Liver (tissue), 3 donors: ENCODE measurements at regions not wholly inside any gene's neighbourhood (a gene's known extent, or its start where the extent isn't known, plus 50 kb on each side); places are given as distances from the start of the nearest gene placed in this dataset.

ENCODE experiments used
- ATF3 ChIP-seq: IDR thresholded peaks from 2 replicates; pipeline ENCODE4 v1.6.1; 2016; ENCODE audit warnings: antibody characterized with exemption
- CTCF ChIP-seq: fragments of 150-350 bp; IDR thresholded peaks from 2 replicates; pipeline ENCODE4 v1.5.1; 2017; ENCODE audit warnings: improper control_type of control experiment, low read depth, low read length; ENCODE audit not compliant: missing input control
- GABPA ChIP-seq, 2 donors: IDR thresholded peaks in 1 of 2; conservative IDR thresholded peaks in 1 of 2; 2 replicates each; pipeline ENCODE4 v1.6.1; 2016; ENCODE audit warnings: antibody characterized with exemption in 2 of 2, mild to moderate bottlenecking in 1 of 2, moderate library complexity in 1 of 2
- HNF4G ChIP-seq: IDR thresholded peaks from 2 replicates; pipeline ENCODE4 v1.6.1; 2016; ENCODE audit warnings: antibody characterized with exemption
- MAX ChIP-seq: IDR thresholded peaks from 2 replicates; pipeline ENCODE4 v1.6.1; 2016; ENCODE audit warnings: antibody characterized with exemption
- REST ChIP-seq: IDR thresholded peaks from 2 replicates; pipeline ENCODE4 v1.6.1; 2016; ENCODE audit warnings: antibody characterized with exemption, mild to moderate bottlenecking
- RXRA ChIP-seq, 2 donors: IDR thresholded peaks; 2 replicates each; pipeline ENCODE4 v1.6.1; 2017 to 2018; ENCODE audit warnings: antibody characterized with exemption in 2 of 2, mild to moderate bottlenecking in 1 of 2
- SP1 ChIP-seq: IDR thresholded peaks from 2 replicates; pipeline ENCODE4 v1.6.1; 2018; ENCODE audit warnings: antibody characterized with exemption, mild to moderate bottlenecking
- TAF1 ChIP-seq: conservative IDR thresholded peaks from 2 replicates; pipeline ENCODE4 v1.6.1; 2016; ENCODE audit warnings: antibody characterized with exemption, mild to moderate bottlenecking
- YY1 ChIP-seq: IDR thresholded peaks from 2 replicates; pipeline ENCODE4 v1.6.1; 2016; ENCODE audit warnings: antibody characterized with exemption, mild to moderate bottlenecking
- donor health status: healthy.
- donor health status: healthy.

- no peak for TF ChIP-seq TAF1
- TF ChIP-seq CTCF: no peak
- no peak for TF ChIP-seq MAX
- no peak for TF ChIP-seq SP1
- TF ChIP-seq GABPA (IDR thresholded peaks at IDR 0.05 in 1 of 2, conservative IDR thresholded peaks at IDR 0.05 in 1 of 2): no peak
- TF ChIP-seq ATF3: no peak
- no peak for TF ChIP-seq RXRA (IDR thresholded peaks at IDR 0.05)
- TF ChIP-seq REST: no peak
- no peak for TF ChIP-seq HNF4G
- TF ChIP-seq YY1: no peak
Measured at GRCh38 chr21:21662776-21663175, 664.6 kb downstream of the NCAM2 start.
